Ishikawa (cell line): ENCODE measurements at regions not wholly inside any gene's neighbourhood (a gene's known extent, or its start where the extent isn't known, plus 50 kb on each side); places are given as distances from the start of the nearest gene placed in this dataset.
A peak's percentile ranks its signal among the peaks of the same experiment; 100 is the strongest.

Experiments used
- CEBPB ChIP-seq: IDR thresholded peaks from 2 replicates; pipeline ENCODE4 v1.6.1; 2012
- CREB1 ChIP-seq: IDR thresholded peaks from 2 replicates; pipeline ENCODE4 v1.6.1; 2012; ENCODE audit warnings: low read depth
- EGR1 ChIP-seq: IDR thresholded peaks from 2 replicates; pipeline ENCODE4 v1.6.1; 2012
- EP300 ChIP-seq: IDR thresholded peaks from 2 replicates; pipeline ENCODE4 v1.6.1; 2012; ENCODE audit warnings: borderline replicate concordance
- FOXM1 ChIP-seq: IDR thresholded peaks from 2 replicates; pipeline ENCODE4 v1.6.1; 2012; ENCODE audit warnings: low read depth, borderline replicate concordance
- NFIC ChIP-seq: IDR thresholded peaks from 2 replicates; pipeline ENCODE4 v1.6.1; 2012
- RAD21 ChIP-seq: IDR thresholded peaks from 2 replicates; pipeline ENCODE4 v1.6.1; 2012; ENCODE audit warnings: low read depth
- TAF1 ChIP-seq: IDR thresholded peaks from 2 replicates; pipeline ENCODE4 v1.6.1; 2012; ENCODE audit warnings: low read depth, mild to moderate bottlenecking
- TCF12 ChIP-seq: IDR thresholded peaks from 2 replicates; pipeline ENCODE4 v1.6.1; 2012; ENCODE audit warnings: low read depth
- TEAD4 ChIP-seq: IDR thresholded peaks from 2 replicates; pipeline ENCODE4 v1.6.1; 2012
- YY1 ChIP-seq: IDR thresholded peaks from 2 replicates; pipeline ENCODE4 v1.6.1; 2012; ENCODE audit warnings: low read depth
- ZBTB7A ChIP-seq: IDR thresholded peaks from 2 replicates; pipeline ENCODE4 v1.6.1; 2012; ENCODE audit warnings: low read depth
- TF ChIP-seq, protein P1 (sequence below): IDR thresholded peaks from 2 replicates; pipeline ENCODE4 v1.6.1; 2012
- TF ChIP-seq, protein P2 (sequence below): IDR thresholded peaks from 2 replicates; pipeline ENCODE4 v1.6.1; 2012; ENCODE audit warnings: low read depth, mild to moderate bottlenecking
- TF ChIP-seq, protein P3 (sequence below): IDR thresholded peaks from 2 replicates; pipeline ENCODE4 v1.6.1; 2012

DNA sequence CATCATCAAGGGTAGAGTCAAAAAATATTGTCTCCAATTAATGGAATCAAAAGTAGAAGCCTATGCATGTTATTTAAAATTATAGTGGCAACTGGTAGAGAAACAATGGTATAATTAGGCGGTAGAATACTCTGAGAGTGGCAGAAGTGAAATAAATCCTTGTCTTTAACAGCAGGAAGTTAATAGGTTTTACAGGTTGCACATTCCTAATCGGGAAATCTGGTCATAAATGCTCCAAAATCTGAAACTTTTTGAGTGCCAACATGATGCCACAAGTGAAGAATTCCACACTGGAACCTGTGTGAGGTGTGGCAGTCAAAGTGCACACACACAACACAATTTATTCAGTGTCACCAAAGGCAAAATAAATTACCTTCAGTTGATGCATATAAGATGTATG, 433.4 kb downstream of the TAF11L14 start:
- TF ChIP-seq RAD21: no peak
- TF ChIP-seq ZBTB7A: no peak
- no peak for TF ChIP-seq EGR1
- TF ChIP-seq, protein P1, sequence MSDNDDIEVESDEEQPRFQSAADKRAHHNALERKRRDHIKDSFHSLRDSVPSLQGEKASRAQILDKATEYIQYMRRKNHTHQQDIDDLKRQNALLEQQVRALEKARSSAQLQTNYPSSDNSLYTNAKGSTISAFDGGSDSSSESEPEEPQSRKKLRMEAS: no peak
- TF ChIP-seq TCF12: peak; percentile 60; the same call in 1 of the 2 replicates
- TF ChIP-seq EP300: peak; percentile 79
- TF ChIP-seq, protein P2, sequence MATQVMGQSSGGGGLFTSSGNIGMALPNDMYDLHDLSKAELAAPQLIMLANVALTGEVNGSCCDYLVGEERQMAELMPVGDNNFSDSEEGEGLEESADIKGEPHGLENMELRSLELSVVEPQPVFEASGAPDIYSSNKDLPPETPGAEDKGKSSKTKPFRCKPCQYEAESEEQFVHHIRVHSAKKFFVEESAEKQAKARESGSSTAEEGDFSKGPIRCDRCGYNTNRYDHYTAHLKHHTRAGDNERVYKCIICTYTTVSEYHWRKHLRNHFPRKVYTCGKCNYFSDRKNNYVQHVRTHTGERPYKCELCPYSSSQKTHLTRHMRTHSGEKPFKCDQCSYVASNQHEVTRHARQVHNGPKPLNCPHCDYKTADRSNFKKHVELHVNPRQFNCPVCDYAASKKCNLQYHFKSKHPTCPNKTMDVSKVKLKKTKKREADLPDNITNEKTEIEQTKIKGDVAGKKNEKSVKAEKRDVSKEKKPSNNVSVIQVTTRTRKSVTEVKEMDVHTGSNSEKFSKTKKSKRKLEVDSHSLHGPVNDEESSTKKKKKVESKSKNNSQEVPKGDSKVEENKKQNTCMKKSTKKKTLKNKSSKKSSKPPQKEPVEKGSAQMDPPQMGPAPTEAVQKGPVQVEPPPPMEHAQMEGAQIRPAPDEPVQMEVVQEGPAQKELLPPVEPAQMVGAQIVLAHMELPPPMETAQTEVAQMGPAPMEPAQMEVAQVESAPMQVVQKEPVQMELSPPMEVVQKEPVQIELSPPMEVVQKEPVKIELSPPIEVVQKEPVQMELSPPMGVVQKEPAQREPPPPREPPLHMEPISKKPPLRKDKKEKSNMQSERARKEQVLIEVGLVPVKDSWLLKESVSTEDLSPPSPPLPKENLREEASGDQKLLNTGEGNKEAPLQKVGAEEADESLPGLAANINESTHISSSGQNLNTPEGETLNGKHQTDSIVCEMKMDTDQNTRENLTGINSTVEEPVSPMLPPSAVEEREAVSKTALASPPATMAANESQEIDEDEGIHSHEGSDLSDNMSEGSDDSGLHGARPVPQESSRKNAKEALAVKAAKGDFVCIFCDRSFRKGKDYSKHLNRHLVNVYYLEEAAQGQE: no peak
- peak; percentile 61 for TF ChIP-seq FOXM1
- TF ChIP-seq TEAD4: peak; percentile 69; the same call in 1 of the 2 replicates
- no peak for TF ChIP-seq TAF1
- TF ChIP-seq, protein P3, sequence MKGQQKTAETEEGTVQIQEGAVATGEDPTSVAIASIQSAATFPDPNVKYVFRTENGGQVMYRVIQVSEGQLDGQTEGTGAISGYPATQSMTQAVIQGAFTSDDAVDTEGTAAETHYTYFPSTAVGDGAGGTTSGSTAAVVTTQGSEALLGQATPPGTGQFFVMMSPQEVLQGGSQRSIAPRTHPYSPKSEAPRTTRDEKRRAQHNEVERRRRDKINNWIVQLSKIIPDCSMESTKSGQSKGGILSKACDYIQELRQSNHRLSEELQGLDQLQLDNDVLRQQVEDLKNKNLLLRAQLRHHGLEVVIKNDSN: no peak

DNA sequence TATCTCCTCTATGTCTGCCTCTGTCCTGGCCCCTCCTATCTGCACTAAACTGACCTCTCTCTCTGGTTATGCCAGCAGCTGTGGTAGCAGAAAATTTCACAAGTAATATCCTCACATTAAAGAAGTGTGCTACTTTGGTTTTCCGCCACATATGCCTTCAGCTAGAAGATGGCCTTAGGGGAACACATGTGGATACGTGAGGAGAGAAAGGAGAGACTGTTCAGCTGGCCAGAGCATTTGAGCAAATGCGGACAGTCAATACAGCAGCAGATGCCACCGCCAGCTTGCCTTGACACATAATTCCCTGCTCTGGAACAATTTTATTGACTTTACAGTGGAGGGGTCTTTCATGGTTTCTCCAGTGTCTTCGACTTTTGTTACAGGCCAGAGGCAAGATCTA, 434.6 kb downstream of the TAF11L14 start:
- TF ChIP-seq TEAD4 (no peak), NFIC (no peak), TAF1 (no peak), YY1 (no peak), EGR1 (no peak), FOXM1 (no peak), ZBTB7A (no peak), TCF12 (no peak), CREB1 (no peak), RAD21 (no peak), CEBPB (no peak), EP300 (no peak)
- TF ChIP-seq, protein P1: no peak
- TF ChIP-seq, protein P2: no peak
- TF ChIP-seq, protein P3: no peak

DNA sequence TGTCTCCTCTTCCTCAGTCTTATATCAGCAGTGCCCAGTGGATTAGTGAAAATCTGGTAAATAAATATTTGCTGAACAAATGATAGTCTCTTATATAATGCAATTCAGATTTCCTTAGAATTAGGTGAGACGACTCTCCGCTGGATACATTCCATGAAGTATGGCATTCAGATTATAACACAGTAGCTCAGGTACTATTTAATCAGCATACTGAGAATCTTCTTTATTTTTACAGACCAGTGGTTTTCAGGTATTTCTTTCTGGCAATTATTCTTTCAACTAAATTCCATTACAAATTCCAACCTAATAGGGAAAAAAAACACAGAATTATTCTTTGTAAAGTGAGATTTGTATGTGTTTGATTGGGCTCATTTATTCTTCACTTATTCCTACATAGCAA, 435.5 kb downstream of the TAF11L14 start:
- no peak for TF ChIP-seq CREB1
- TF ChIP-seq EGR1: no peak
- TF ChIP-seq EP300: peak; percentile 77
- peak; percentile 83 for TF ChIP-seq FOXM1
- 0 out of 2 replicates have a peak, but pooled peaks have one; percentile 8 for TF ChIP-seq CEBPB
- peak; percentile 60; the same call in 1 of the 2 replicates for TF ChIP-seq TCF12
- no peak for TF ChIP-seq YY1
- peak; percentile 90 for TF ChIP-seq TEAD4
- TF ChIP-seq RAD21: no peak
- TF ChIP-seq NFIC: peak; percentile 80
- TF ChIP-seq TAF1: no peak
- no peak for TF ChIP-seq ZBTB7A
- TF ChIP-seq, protein P1: no peak
- TF ChIP-seq, protein P2: no peak
- TF ChIP-seq, protein P3: no peak

DNA sequence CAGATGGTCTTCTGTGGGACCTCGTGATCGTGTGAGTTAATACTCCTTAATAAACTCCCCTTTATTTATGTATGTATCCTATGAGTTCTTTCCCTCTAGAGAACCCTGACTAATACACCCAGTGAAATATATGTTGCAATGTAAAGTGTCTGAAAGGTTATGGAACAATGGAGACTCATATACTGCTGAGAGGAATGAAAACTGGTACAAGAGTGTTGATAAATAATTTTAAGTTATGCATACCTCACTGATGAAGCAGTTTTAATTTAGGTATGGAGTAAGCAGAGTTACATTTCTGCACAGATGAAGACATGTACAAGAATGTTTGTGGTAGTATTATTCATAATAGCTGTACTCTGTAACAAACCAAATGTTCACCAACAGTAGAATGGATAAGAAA, 438.3 kb downstream of the TAF11L14 start:
- no peak for TF ChIP-seq CREB1
- TF ChIP-seq TEAD4: no peak
- no peak for TF ChIP-seq NFIC
- no peak for TF ChIP-seq CEBPB
- TF ChIP-seq EGR1: no peak
- TF ChIP-seq, protein P1: no peak
- TF ChIP-seq YY1: no peak
- TF ChIP-seq RAD21: no peak
- TF ChIP-seq EP300: no peak
- TF ChIP-seq TCF12: no peak
- no peak for TF ChIP-seq ZBTB7A
